Right lobe of liver (tissue), 6 donors: ENCODE measurements at regions not wholly inside any gene's neighbourhood (a gene's known extent, or its start where the extent isn't known, plus 50 kb on each side); places are given as distances from the start of the nearest gene placed in this dataset.
A peak's percentile ranks its signal among the peaks of the same experiment; 100 is the strongest.

Source experiments
- ATAC-seq, 4 donors: fragments of 200-7000 bp; cut with Tn5 transposase; one replicate each; pipeline ENCODE4 v1.9.1; 2020; ENCODE audit warnings: mild to moderate bottlenecking in 4 of 4, moderate library complexity in 4 of 4
- DNase-seq, 3 donors: peaks; one replicate each; pipeline ENCODE4 v3.0.0-alpha.2; 2020
- H3K27ac ChIP-seq, 3 donors: fragments of 200-600 bp; one replicate each; pipeline ENCODE4 v1.8.0; 2022
- H3K27me3 ChIP-seq, 2 donors: fragments of 200-600 bp; one replicate each; pipeline ENCODE4 v1.8.0; 2022
- H3K36me3 ChIP-seq, 4 donors: fragments of 200-600 bp; sonication (generic) in 1 of 4; one replicate each; pipeline versions ENCODE4 v1.5.1 to v1.8.0; 2017 to 2022; ENCODE audit warnings: control low read depth in 1 of 4
- H3K4me1 ChIP-seq, 4 donors: fragments of 200-600 bp; sonication (generic) in 1 of 4; one replicate each; pipeline versions ENCODE4 v1.5.1 to v1.8.0; 2017 to 2022; ENCODE audit warnings: control low read depth in 1 of 4
- H3K4me3 ChIP-seq, 3 donors: fragments of 200-600 bp; one replicate each; pipeline ENCODE4 v1.8.0; 2022
- H3K9me3 ChIP-seq, 4 donors: fragments of 200-600 bp; sonication (generic) in 1 of 4; one replicate each; pipeline versions ENCODE4 v1.5.1 to v1.8.0; 2017 to 2022; ENCODE audit warnings: control low read depth in 1 of 4
- POLR2A ChIP-seq: fragments of 450-650 bp; IDR thresholded peaks from one replicate; pipeline ENCODE4 v1.6.1; 2017; ENCODE audit warnings: antibody characterized with exemption, mild to moderate bottlenecking
- WGBS: methylation state at CpG from one replicate; pipeline ENCODE4 v1.1.6; 2018; ENCODE audit warnings: low coverage, low lambda C conversion rate; ENCODE audit not compliant: insufficient coverage; ENCODE audit errors: missing lambda C conversion rate; 5-methylcytosine and 5-hydroxymethylcytosine counted together
- intact Hi-C, 2 donors: fragments of 100-400 bp; cut with DNase I; formaldehyde crosslinking; loops; one replicate each; pipeline versions ENCODE4 v1.11.2 to v1.14.1; 2022
- TF ChIP-seq, protein P1 (sequence below), 4 donors: fragments of 200-600 bp in 3 of 4; fragments of 450-650 bp in 1 of 4; IDR thresholded peaks; one replicate each; pipeline versions ENCODE4 v1.5.1 to v1.8.0; 2016 to 2022; ENCODE audit warnings: antibody characterized with exemption in 4 of 4, mild to moderate bottlenecking in 2 of 4
- donor health status: DM: no; HTN: yes; CAD: no.
- donor health status: DM: no; HTN: no; CAD: no.
- donor health status: DM: no; HTN: no; CAD: no.
- donor health status: DM: no; HTN: yes; CAD: no.
- donor health status: DM: no; HTN: yes; CAD: no.

DNA sequence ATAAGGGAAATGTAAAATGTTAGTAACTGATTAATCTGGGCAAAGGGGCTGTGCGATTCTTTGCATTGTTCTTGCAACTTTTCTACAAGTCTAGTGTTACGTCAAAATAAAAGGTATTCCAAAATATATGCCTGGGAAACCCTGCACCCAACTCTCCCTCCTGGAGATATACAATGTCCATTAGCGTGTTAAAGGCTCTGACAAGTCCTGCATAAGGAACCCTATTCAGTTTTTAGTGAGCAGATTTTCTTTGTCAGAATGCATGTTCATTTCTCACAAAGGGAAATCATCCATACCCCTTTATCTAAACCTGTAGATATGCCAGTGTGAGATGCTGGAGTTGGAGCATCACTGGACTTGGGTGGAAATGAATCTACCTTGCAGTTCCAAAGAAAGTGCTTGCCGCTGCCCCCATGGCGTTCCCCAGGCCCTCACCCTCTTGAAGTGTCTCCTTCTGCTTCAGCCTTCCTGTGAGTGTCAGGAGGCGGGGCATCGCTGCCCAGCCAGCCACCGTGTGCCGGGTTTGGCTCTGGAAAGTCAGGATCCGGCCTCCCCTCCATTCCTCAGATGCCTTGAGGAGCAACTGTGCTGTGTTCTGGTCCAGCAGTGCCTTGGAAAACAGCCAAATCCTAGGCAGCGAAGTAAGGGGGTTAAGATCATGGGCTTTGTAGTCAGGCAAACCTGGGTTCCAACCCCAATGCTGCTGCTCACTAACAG is 85.5 kb downstream of the RMI2 start:
- TF ChIP-seq, protein P1, sequence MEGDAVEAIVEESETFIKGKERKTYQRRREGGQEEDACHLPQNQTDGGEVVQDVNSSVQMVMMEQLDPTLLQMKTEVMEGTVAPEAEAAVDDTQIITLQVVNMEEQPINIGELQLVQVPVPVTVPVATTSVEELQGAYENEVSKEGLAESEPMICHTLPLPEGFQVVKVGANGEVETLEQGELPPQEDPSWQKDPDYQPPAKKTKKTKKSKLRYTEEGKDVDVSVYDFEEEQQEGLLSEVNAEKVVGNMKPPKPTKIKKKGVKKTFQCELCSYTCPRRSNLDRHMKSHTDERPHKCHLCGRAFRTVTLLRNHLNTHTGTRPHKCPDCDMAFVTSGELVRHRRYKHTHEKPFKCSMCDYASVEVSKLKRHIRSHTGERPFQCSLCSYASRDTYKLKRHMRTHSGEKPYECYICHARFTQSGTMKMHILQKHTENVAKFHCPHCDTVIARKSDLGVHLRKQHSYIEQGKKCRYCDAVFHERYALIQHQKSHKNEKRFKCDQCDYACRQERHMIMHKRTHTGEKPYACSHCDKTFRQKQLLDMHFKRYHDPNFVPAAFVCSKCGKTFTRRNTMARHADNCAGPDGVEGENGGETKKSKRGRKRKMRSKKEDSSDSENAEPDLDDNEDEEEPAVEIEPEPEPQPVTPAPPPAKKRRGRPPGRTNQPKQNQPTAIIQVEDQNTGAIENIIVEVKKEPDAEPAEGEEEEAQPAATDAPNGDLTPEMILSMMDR (IDR thresholded peaks at IDR 0.05): no peak
- TF ChIP-seq POLR2A: no peak
- Histone ChIP-seq H3K9me3 (no peaks in the 10 kb centered on the region), H3K36me3 (no peaks in the 10 kb centered on the region), H3K4me3 (no peak overlapping the region), H3K27me3 (no peaks in the 10 kb centered on the region), H3K4me1 (no peaks in the 10 kb centered on the region), H3K27ac (no peak overlapping the region)
- 82% methylated on average over 7 of the region's 11 CpGs for WGBS
- intact Hi-C loops: no loop called here
- no peak for DNase-seq
- no peak for ATAC-seq

DNA sequence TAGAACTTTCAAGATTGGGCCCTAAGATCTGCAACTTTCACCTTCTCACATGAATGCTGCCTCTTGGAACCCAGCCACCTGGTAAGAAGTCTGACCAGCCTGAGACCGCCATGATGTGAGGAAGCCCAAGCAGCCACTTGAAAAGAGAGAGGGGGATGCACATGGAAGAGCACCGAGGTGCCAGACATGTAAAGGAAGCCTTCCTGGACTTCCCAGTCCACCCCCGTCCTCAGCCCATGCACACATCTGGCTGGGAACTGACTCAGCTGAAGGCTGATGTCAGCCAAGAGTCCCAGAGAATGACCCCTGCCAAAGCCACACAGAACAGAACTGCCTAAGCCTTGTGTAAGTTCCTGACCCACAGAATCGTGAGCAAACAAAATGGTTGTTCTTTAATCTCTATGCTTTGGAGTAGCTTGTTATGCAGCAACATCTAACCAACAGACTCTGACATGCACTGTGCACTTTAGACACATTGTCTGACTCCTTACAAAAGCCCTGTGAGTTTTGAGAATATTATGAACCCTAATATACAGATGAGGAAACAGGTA is 86.7 kb downstream of the RMI2 start:
- no peak overlapping the region for H3K4me3 ChIP-seq
- no peaks in the 10 kb centered on the region for H3K9me3 ChIP-seq
- intact Hi-C loops: no loop called here
- DNase-seq: no peak
- no peak for TF ChIP-seq POLR2A
- TF ChIP-seq, protein P1 (IDR thresholded peaks at IDR 0.05): no peak
- no peaks in the 10 kb centered on the region for H3K36me3 ChIP-seq
- 100% methylated on average over 1 of the region's 4 CpGs for WGBS
- H3K4me1 ChIP-seq: no peaks in the 10 kb centered on the region
- no peaks in the 10 kb centered on the region for H3K27me3 ChIP-seq
- peak in 1 of 4 donors; percentile 31 for ATAC-seq
- no peak overlapping the region for H3K27ac ChIP-seq

DNA sequence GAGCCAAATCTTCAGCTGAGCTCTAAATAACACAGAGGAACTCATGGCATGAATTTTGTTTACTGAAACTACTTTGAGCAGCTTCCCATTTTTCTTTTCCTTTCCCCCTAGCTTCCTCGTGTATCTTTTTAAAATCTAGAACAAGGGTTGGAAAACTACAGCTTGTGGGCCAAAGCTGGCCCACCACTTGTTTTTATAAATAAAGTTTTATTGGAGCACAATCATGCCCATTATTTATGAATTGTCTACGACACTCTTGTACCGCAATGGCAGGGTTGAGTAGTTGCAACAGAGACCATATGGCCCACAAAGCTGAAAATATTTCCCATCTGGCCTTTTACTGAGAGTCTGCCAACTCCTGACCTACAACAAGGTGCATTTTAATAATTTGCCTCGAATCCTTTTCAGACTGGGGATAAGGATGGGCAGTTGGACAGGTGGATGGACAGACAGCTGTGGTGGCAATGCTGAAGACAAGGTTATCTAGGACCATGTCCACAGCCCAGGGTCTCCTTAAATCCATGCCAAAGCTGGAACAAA is 87.7 kb downstream of the RMI2 start:
- intact Hi-C loops: no loop called here
- H3K27me3 ChIP-seq: no peaks in the 10 kb centered on the region
- ATAC-seq (no peak), DNase-seq (no peak)
- TF ChIP-seq, protein P1 (IDR thresholded peaks at IDR 0.05): no peak
- no peak for TF ChIP-seq POLR2A
- no peak overlapping the region for H3K27ac ChIP-seq
- no peak overlapping the region for H3K4me3 ChIP-seq
- no peaks in the 10 kb centered on the region for H3K9me3 ChIP-seq
- H3K4me1 ChIP-seq: no peaks in the 10 kb centered on the region
- H3K36me3 ChIP-seq: no peaks in the 10 kb centered on the region
- whole genome bisulfite sequencing: 54% methylated on average over 4 of the region's 4 CpGs

DNA sequence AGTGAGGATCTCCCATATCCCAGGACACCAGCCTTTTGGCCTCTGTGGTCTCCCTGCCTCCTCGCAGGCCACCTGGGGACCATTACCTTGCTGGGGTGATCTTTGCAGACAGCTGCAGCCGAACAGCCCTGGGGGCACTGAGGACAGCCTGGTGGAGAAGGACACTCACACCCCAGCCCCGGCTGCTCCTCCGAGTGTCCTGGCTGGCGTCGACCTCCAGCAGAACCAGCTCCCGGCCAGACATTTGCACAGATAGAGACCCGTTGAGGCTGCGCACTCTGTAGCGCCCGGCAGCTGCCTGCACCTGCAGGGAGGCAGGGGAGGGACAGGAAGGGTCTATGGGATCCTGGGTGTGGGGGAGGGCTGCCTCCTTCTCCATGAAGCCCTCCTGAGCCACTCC is 90.3 kb downstream of the RMI2 start:
- Histone ChIP-seq H3K4me3 (no peak overlapping the region), H3K4me1 (no peaks in the 10 kb centered on the region), H3K27ac (no peak overlapping the region), H3K9me3 (no peaks in the 10 kb centered on the region), H3K27me3 (no peaks in the 10 kb centered on the region), H3K36me3 (no peaks in the 10 kb centered on the region)
- no peak for ATAC-seq
- no CpG with 5 or more reads among the region's 11 CpGs for WGBS
- DNase-seq: no peak
- TF ChIP-seq, protein P1 (IDR thresholded peaks at IDR 0.05): no peak
- TF ChIP-seq POLR2A: no peak
- intact Hi-C loops: no loop called here
